Heart left ventricle (tissue), 16 donors: ENCODE measurements at regions not wholly inside any gene's neighbourhood (a gene's known extent, or its start where the extent isn't known, plus 50 kb on each side); places are given as distances from the start of the nearest gene placed in this dataset.

Experiments
- ATAC-seq, 4 donors: fragments of 200-7000 bp; cut with Tn5 transposase; one replicate each; pipeline ENCODE4 v1.9.1; 2020 to 2022; ENCODE audit warnings: moderate library complexity in 4 of 4, mild to moderate bottlenecking in 3 of 4, moderate number of reproducible peaks in 1 of 4
- DNase-seq, 5 donors: peaks; one replicate each; pipeline ENCODE4 v3.0.0-alpha.2; 2020
- H3K27ac ChIP-seq, 12 donors: fragments of 200-600 bp; sonication (generic) in 4 of 12; one replicate each; pipeline versions ENCODE4 v1.5.0 to v1.8.0; 2016 to 2022; ENCODE audit warnings: mild to moderate bottlenecking in 2 of 12
- H3K27me3 ChIP-seq, 9 donors: fragments of 200-600 bp; sonication (generic) in 2 of 9; one replicate each; pipeline versions ENCODE4 v1.5.1 to v1.8.0; 2016 to 2022; ENCODE audit warnings: mild to moderate bottlenecking in 3 of 9
- H3K36me3 ChIP-seq, 9 donors: fragments of 200-600 bp; sonication (generic) in 2 of 9; one replicate each; pipeline versions ENCODE4 v1.5.0 to v1.8.0; 2018 to 2022; ENCODE audit warnings: mild to moderate bottlenecking in 2 of 9
- H3K4me1 ChIP-seq, 12 donors: fragments of 200-600 bp; sonication (generic) in 4 of 12; one replicate each; pipeline versions ENCODE4 v1.5.0 to v1.8.0; 2016 to 2022; ENCODE audit warnings: mild to moderate bottlenecking in 3 of 12
- H3K4me3 ChIP-seq, 12 donors: fragments of 200-600 bp; sonication (generic) in 4 of 12; one replicate each; pipeline versions ENCODE4 v1.5.0 to v1.8.0; 2017 to 2022; ENCODE audit warnings: mild to moderate bottlenecking in 9 of 12, moderate library complexity in 4 of 12
- H3K9me3 ChIP-seq, 12 donors: fragments of 200-600 bp; sonication (generic) in 4 of 12; one replicate each; pipeline versions ENCODE4 v1.5.0 to v1.8.0; 2016 to 2022; ENCODE audit warnings: mild to moderate bottlenecking in 1 of 12
- CTCF ChIP-seq, 12 donors: fragments of 200-600 bp; sonication (generic) in 4 of 12; IDR thresholded peaks; one replicate each; pipeline versions ENCODE4 v1.5.0 to v1.8.0; 2018 to 2022; ENCODE audit warnings: antibody characterized with exemption in 12 of 12, mild to moderate bottlenecking in 5 of 12
- POLR2A ChIP-seq, 2 donors: fragments of 450-650 bp; IDR thresholded peaks; one replicate each; pipeline ENCODE4 v1.6.1; 2017; ENCODE audit warnings: antibody characterized with exemption in 2 of 2, mild to moderate bottlenecking in 2 of 2, moderate library complexity in 2 of 2
- WGBS, 4 donors: extraction: QIAGEN DNeasy Blood & Tissue Kit in 2 of 4; methylation state at CpG; one replicate each; pipeline versions ENCODE4 v1.1.5 to v1.1.7; 2013 to 2018; 5-methylcytosine and 5-hydroxymethylcytosine counted together
- intact Hi-C, 10 donors: fragments of 100-400 bp; cut with DNase I; formaldehyde crosslinking; loops; one replicate each; pipeline versions ENCODE4 v1.11.1 to v1.14.2; 2022
- donor health status: ischemic (EF 13 %, LVEDD 7.1; RV severe dilation, severe dysfunction).
- donor health status: healthy with polysubstance abuse.
- donor health status: DM: no; HTN: yes; CAD: no.
- donor health status: DM: no; HTN: no; CAD: no.
- donor health status: ischemic (EF 25% LVEDD 6.9; RV normal size, moderate dysfunction).
- donor health status: ischemic (EF 25% LVEDD 5.7; RV mildly dilated, moderate dysfunction).
- donor health status: healthy.
- donor health status: DM: yes; HTN: yes; CAD: no.
- donor health status: ischemic (EF 35%, LVEDD 5.7; RV mildly dilated, moderate dysfunction).
- donor health status: nonischemic (EF 11% LVEDD 7.7; RV severe dilation, severe dysfunction).
- donor health status: DM: yes; HTN: yes; CAD: no.
- donor health status: PGD.
- donor health status: ischemic (EF 29% LVEDD 5.4; RV normal size, mild dysfunction).
- donor health status: nonischemic (EF 23%, LVEDD 6.1; RV moderate dilation, normal function).

- peak; percentile 42 to 76 (median 60) for TF ChIP-seq CTCF (IDR thresholded peaks at IDR 0.05)
- no peak for TF ChIP-seq POLR2A (IDR thresholded peaks at IDR 0.05)
- ATAC-seq (no peak), DNase-seq (no peak)
- intact Hi-C loops, result loop anchor here in 6 of 10 donors (10.0 kb wide), 3 partner anchors 92 to 252 kb away; partner anchors contain the start of gene TSPAN6 (in 2 of the 6)
- Histone ChIP-seq H3K27me3 (no peaks in the 10 kb centered on the region), H3K4me1 (no peaks in the 10 kb centered on the region), H3K36me3 (no peaks in the 10 kb centered on the region), H3K9me3 (no peaks in the 10 kb centered on the region), H3K4me3 (no peak overlapping the region), H3K27ac (no peak overlapping the region)
- 33 to 52% (median 47%) methylated on average over 1 of the region's 1 CpG for WGBS, 4 donors
These were observed 72.3 kb upstream of the TNMD start for GRCh38 chrX:100512471-100512870.

GRCh38 chrX:100494646-100495370 lies 84.7 kb upstream of the PCDH19 start:
- intact Hi-C loops, result no loop called here
- Histone ChIP-seq H3K36me3 (no peaks in the 10 kb centered on the region), H3K27me3 (no peaks in the 10 kb centered on the region), H3K4me3 (no peak overlapping the region), H3K4me1 (no peaks in the 10 kb centered on the region), H3K27ac (no peak overlapping the region), H3K9me3 (peaks cover 0 to 19% (median 0%) of the 10 kb centered on the region in 12 donors)
- no peak for DNase-seq
- TF ChIP-seq CTCF (IDR thresholded peaks at IDR 0.05) (no peak), POLR2A (IDR thresholded peaks at IDR 0.05) (no peak)
- WGBS, 4 donors, result 61 to 80% (median 70%) methylated on average over 6 of the region's 6 CpGs
- ATAC-seq, result no peak

- Histone ChIP-seq H3K36me3 (no peaks in the 10 kb centered on the region), H3K4me3 (no peak overlapping the region), H3K9me3 (no peaks in the 10 kb centered on the region), H3K4me1 (no peaks in the 10 kb centered on the region), H3K27me3 (no peaks in the 10 kb centered on the region), H3K27ac (no peak overlapping the region)
- WGBS, 4 donors, result 59 to 74% (median 65%) methylated on average over 1 of the region's 1 CpG
- TF ChIP-seq CTCF (IDR thresholded peaks at IDR 0.05) (no peak), POLR2A (IDR thresholded peaks at IDR 0.05) (no peak)
- ATAC-seq (no peak), DNase-seq (no peak)
- intact Hi-C loops, result no loop called here
These were observed 81.1 kb upstream of the PCDH19 start for GRCh38 chrX:100491174-100491573.

- 53 to 86% (median 71%) methylated on average over 3 of the region's 3 CpGs for WGBS, 4 donors
- ATAC-seq, result no peak
- no peaks in the 10 kb centered on the region for H3K27me3 ChIP-seq
- no peaks in the 10 kb centered on the region for H3K4me1 ChIP-seq
- intact Hi-C loops, result no loop called here
- H3K36me3 ChIP-seq, result no peaks in the 10 kb centered on the region
- H3K4me3 ChIP-seq, result no peak overlapping the region
- no peak for TF ChIP-seq POLR2A (IDR thresholded peaks at IDR 0.05)
- TF ChIP-seq CTCF (IDR thresholded peaks at IDR 0.05), result no peak
- no peak for DNase-seq
- no peaks in the 10 kb centered on the region for H3K9me3 ChIP-seq
- no peak overlapping the region for H3K27ac ChIP-seq
These were observed 77.7 kb upstream of the PCDH19 start for GRCh38 chrX:100487795-100488194.
